ENCODE measurements at regions not wholly inside any gene's neighbourhood (a gene's known extent, or its start where the extent isn't known, plus 50 kb on each side); places are given as distances from the start of the nearest gene placed in this dataset.
"Not testable (repeated sequence)": the region's sequence is repeated elsewhere in the genome, so short reads cannot be mapped to it uniquely, and the experiment has no call there.

- H3K27me3 ChIP-seq (ENCODE audit: insufficient read depth, low read length); H3F3A ChIP-seq (ENCODE audit: insufficient read depth, low read length); H3K4me1 ChIP-seq (ENCODE audit: insufficient read depth, low read length, severe bottlenecking); H3K79me2 ChIP-seq (ENCODE audit: insufficient read depth, low read length); H3K4me3 ChIP-seq (ENCODE audit: low read depth, low read length, poor library complexity, severe bottlenecking); H3K9ac ChIP-seq (ENCODE audit: low read length); H3K36me3 ChIP-seq (ENCODE audit: insufficient read depth, low read length); H2AFZ ChIP-seq (ENCODE audit: low read length); H3K9me3 ChIP-seq (ENCODE audit: low read length); H3K4me2 ChIP-seq (ENCODE audit: low read length); H3K27ac ChIP-seq (ENCODE audit: low read depth, low read length, poor library complexity, severe bottlenecking); H3K9me2 ChIP-seq (ENCODE audit: low read depth, low read length); H4K20me1 ChIP-seq (ENCODE audit: insufficient read depth, low read length): not testable (repeated sequence)
These were observed 213.5 kb upstream of the ZNF469 start for GRCh38 chr16:88169136-88169830.

DNA sequence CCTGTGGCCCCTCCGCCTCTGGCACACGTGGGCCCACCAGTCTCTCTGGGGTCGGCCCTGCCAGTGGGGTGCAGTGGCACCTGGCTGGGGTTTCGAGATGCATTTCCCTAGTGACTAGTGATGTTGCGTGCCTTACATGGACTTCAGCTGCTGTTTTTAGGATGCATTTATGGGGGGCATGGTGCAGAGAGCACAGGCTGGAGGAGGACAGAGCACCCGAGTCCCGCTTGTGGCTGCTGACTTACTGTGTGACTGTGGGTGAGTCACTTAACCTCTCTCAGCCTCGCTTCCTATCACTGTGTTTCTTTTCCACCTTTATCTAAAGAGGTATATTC lies 213.0 kb upstream of the ZNF469 start:
- H3K4me1 ChIP-seq (ENCODE audit: insufficient read depth, low read length, severe bottlenecking): not testable (repeated sequence)

DNA sequence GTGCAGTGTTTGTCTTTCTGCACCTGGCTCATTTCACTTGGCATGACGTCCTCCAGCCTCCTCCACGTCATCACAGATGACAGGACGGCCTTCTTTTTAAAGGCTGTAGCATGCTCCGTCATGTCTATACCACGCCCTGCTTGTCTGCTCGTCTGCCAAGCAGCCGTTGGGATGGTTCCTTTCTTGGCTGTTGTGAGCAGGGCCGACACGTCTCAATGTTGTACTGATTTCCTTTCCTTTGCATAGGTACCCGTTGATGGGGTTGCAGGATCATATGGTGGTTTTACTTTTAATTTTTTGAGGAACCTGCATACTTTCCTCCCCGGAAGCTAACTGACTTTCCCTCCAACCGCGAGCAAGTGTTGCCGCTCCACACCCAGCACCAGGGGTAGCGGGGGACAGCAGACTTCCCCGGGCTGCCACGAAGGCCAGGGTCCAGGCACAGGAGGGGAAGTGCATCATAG lies 212.2 kb upstream of the ZNF469 start:
- no peak overlapping the region for H3K4me3 ChIP-seq (ENCODE audit: low read depth, low read length, poor library complexity, severe bottlenecking)
- no peaks in the 10 kb centered on the region for H3K9me3 ChIP-seq (ENCODE audit: low read length)
- no peaks in the 10 kb centered on the region for H3F3A ChIP-seq (ENCODE audit: insufficient read depth, low read length)
- H3K36me3 ChIP-seq (ENCODE audit: insufficient read depth, low read length): no peaks in the 10 kb centered on the region
- no peaks in the 10 kb centered on the region for H3K79me2 ChIP-seq (ENCODE audit: insufficient read depth, low read length)
- no peak overlapping the region for H3K9ac ChIP-seq (ENCODE audit: low read length)
- TF ChIP-seq CTCF (IDR thresholded peaks at IDR 0.05; ENCODE audit: low read length) (no peak), EZH2 (IDR thresholded peaks at IDR 0.05; ENCODE audit: borderline replicate concordance, low read length) (no peak)
- H2AFZ ChIP-seq (ENCODE audit: low read length): no peak overlapping the region
- no peaks in the 10 kb centered on the region for H4K20me1 ChIP-seq (ENCODE audit: insufficient read depth, low read length)
- 0 out of 2 replicates have a peak, but pooled peaks cover 3% of the 10 kb centered on the region for H3K27me3 ChIP-seq (ENCODE audit: insufficient read depth, low read length)
- H3K9me2 ChIP-seq (ENCODE audit: low read depth, low read length): no peaks in the 10 kb centered on the region
- H3K4me1 ChIP-seq (ENCODE audit: insufficient read depth, low read length, severe bottlenecking): no peaks in the 10 kb centered on the region
- no peak overlapping the region for H3K27ac ChIP-seq (ENCODE audit: low read depth, low read length, poor library complexity, severe bottlenecking)
- H3K4me2 ChIP-seq (ENCODE audit: low read length): no peak overlapping the region

More for the DNA sequence above, 213.0 kb upstream of the ZNF469 start:
- H3K9ac ChIP-seq (ENCODE audit: low read length); H3K27ac ChIP-seq (ENCODE audit: low read depth, low read length, poor library complexity, severe bottlenecking); H4K20me1 ChIP-seq (ENCODE audit: insufficient read depth, low read length); H3K4me3 ChIP-seq (ENCODE audit: low read depth, low read length, poor library complexity, severe bottlenecking); H3K36me3 ChIP-seq (ENCODE audit: insufficient read depth, low read length); H2AFZ ChIP-seq (ENCODE audit: low read length); H3K9me3 ChIP-seq (ENCODE audit: low read length); H3K9me2 ChIP-seq (ENCODE audit: low read depth, low read length); H3K79me2 ChIP-seq (ENCODE audit: insufficient read depth, low read length); H3F3A ChIP-seq (ENCODE audit: insufficient read depth, low read length); H3K4me2 ChIP-seq (ENCODE audit: low read length); H3K27me3 ChIP-seq (ENCODE audit: insufficient read depth, low read length): not testable (repeated sequence)

DNA sequence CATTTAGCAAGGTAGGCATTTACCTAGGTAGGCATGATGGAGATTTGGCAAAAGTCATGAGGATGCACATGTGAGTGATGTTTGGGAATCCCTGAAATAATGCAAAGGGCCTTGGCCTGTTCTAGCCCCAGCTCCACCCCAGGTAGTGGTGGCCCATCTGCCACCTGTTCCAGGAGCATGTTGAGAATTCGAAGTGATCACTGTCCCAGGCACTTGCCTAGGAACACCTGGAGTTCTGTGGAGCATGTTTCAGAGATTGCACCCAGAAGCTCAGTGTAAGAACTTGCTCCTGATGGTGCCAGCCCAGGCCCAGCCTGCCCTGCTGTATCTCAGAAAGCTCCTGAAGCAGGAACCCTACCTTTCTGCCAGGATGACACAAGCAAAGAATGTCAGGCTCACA lies 211.6 kb upstream of the ZNF469 start:
- H3K9me3 ChIP-seq (ENCODE audit: low read length); H3K79me2 ChIP-seq (ENCODE audit: insufficient read depth, low read length); H4K20me1 ChIP-seq (ENCODE audit: insufficient read depth, low read length); H3K4me1 ChIP-seq (ENCODE audit: insufficient read depth, low read length, severe bottlenecking); H3K9me2 ChIP-seq (ENCODE audit: low read depth, low read length); H2AFZ ChIP-seq (ENCODE audit: low read length); H3K27me3 ChIP-seq (ENCODE audit: insufficient read depth, low read length); H3K36me3 ChIP-seq (ENCODE audit: insufficient read depth, low read length); H3K9ac ChIP-seq (ENCODE audit: low read length); H3K4me2 ChIP-seq (ENCODE audit: low read length); H3K27ac ChIP-seq (ENCODE audit: low read depth, low read length, poor library complexity, severe bottlenecking); H3F3A ChIP-seq (ENCODE audit: insufficient read depth, low read length); H3K4me3 ChIP-seq (ENCODE audit: low read depth, low read length, poor library complexity, severe bottlenecking): not testable (repeated sequence)

DNA sequence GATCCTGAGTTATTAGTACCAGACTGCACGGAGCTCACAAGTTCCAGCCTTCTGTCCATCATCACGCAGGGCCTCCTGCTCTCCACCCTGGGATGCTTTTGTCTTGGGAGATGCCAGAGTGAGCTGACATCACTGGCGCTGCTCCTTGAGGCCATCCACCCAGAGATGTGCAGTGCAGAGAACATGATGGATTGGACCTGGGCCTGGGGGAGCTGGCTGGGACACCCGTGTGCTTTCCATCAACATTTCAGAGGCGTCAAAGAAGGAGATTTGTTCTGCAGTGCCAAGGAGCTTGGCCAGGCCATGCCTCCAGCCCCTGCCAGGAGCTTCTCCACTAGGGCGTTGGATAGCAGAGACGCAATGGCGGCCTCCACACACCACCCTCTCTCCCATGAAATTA lies 206.6 kb upstream of the ZNF469 start:
- H3K9me2 ChIP-seq (ENCODE audit: low read depth, low read length); H3K27me3 ChIP-seq (ENCODE audit: insufficient read depth, low read length); H3K9me3 ChIP-seq (ENCODE audit: low read length); H3K79me2 ChIP-seq (ENCODE audit: insufficient read depth, low read length); H3K9ac ChIP-seq (ENCODE audit: low read length); H3K4me1 ChIP-seq (ENCODE audit: insufficient read depth, low read length, severe bottlenecking); H3K27ac ChIP-seq (ENCODE audit: low read depth, low read length, poor library complexity, severe bottlenecking); H4K20me1 ChIP-seq (ENCODE audit: insufficient read depth, low read length); H3F3A ChIP-seq (ENCODE audit: insufficient read depth, low read length); H3K4me3 ChIP-seq (ENCODE audit: low read depth, low read length, poor library complexity, severe bottlenecking); H2AFZ ChIP-seq (ENCODE audit: low read length); H3K36me3 ChIP-seq (ENCODE audit: insufficient read depth, low read length); H3K4me2 ChIP-seq (ENCODE audit: low read length): not testable (repeated sequence)

GRCh38 chr16:88176591-88177180 lies 206.1 kb upstream of the ZNF469 start:
- H3K4me2 ChIP-seq (ENCODE audit: low read length); H3K9me2 ChIP-seq (ENCODE audit: low read depth, low read length); H3K4me1 ChIP-seq (ENCODE audit: insufficient read depth, low read length, severe bottlenecking); H3K27me3 ChIP-seq (ENCODE audit: insufficient read depth, low read length); H2AFZ ChIP-seq (ENCODE audit: low read length); H3F3A ChIP-seq (ENCODE audit: insufficient read depth, low read length); H3K9me3 ChIP-seq (ENCODE audit: low read length); H3K4me3 ChIP-seq (ENCODE audit: low read depth, low read length, poor library complexity, severe bottlenecking); H3K36me3 ChIP-seq (ENCODE audit: insufficient read depth, low read length); H3K79me2 ChIP-seq (ENCODE audit: insufficient read depth, low read length); H3K9ac ChIP-seq (ENCODE audit: low read length); H3K27ac ChIP-seq (ENCODE audit: low read depth, low read length, poor library complexity, severe bottlenecking); H4K20me1 ChIP-seq (ENCODE audit: insufficient read depth, low read length): not testable (repeated sequence)

DNA sequence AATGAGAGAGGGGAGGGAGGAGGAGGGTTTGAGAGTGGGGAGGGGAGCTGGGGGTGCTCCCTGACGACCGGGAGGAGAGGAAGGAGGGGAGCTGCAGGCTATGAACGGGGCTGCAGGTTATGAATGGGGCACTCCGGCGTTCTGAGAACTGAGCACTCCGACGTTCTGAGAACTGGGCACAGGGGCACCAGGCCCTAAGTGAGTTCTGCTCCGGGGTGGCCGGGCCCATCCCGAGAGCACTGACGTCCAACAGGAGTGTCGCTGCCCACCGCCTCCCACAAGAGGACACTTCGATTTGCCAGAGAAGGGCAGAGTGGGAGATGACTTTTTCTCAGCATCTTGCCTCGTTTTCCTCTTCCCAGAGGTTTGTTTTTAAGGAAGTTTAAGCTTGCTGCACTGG lies 204.5 kb upstream of the ZNF469 start:
- H3K79me2 ChIP-seq (ENCODE audit: insufficient read depth, low read length); H3K27ac ChIP-seq (ENCODE audit: low read depth, low read length, poor library complexity, severe bottlenecking); H3K4me3 ChIP-seq (ENCODE audit: low read depth, low read length, poor library complexity, severe bottlenecking); H4K20me1 ChIP-seq (ENCODE audit: insufficient read depth, low read length); H3F3A ChIP-seq (ENCODE audit: insufficient read depth, low read length); H3K9me3 ChIP-seq (ENCODE audit: low read length); H3K9ac ChIP-seq (ENCODE audit: low read length); H3K4me1 ChIP-seq (ENCODE audit: insufficient read depth, low read length, severe bottlenecking); H3K4me2 ChIP-seq (ENCODE audit: low read length); H3K9me2 ChIP-seq (ENCODE audit: low read depth, low read length); H2AFZ ChIP-seq (ENCODE audit: low read length); H3K36me3 ChIP-seq (ENCODE audit: insufficient read depth, low read length); H3K27me3 ChIP-seq (ENCODE audit: insufficient read depth, low read length): not testable (repeated sequence)

Measured in OCI-LY1 (cell line).